Chondrocyte (in vitro differentiated cells): ENCODE measurements at regions not wholly inside any gene's neighbourhood (a gene's known extent, or its start where the extent isn't known, plus 50 kb on each side); places are given as distances from the start of the nearest gene placed in this dataset.
A peak's percentile ranks its signal among the peaks of the same experiment; 100 is the strongest.

Experiments
- DNase-seq: peaks from one replicate; pipeline ENCODE4 v3.0.0; 2021; ENCODE audit warnings: mixed read lengths, low spot score
- H3K27ac Mint-ChIP-seq: one replicate; pipeline ENCODE4 v1.8.0; 2021; ENCODE audit warnings: mild to moderate bottlenecking, moderate library complexity, mixed read lengths; ENCODE audit not compliant: unreplicated experiment
- H3K27me3 Mint-ChIP-seq: 2 replicates; pipeline ENCODE4 v1.8.0; 2021; ENCODE audit warnings: low read depth, mixed read lengths
- H3K36me3 Mint-ChIP-seq: 2 replicates; pipeline ENCODE4 v1.8.0; 2021; ENCODE audit warnings: low read depth, mixed read lengths
- H3K4me1 Mint-ChIP-seq: 2 replicates; pipeline ENCODE4 v1.8.0; 2021; ENCODE audit warnings: low read depth, mild to moderate bottlenecking, mixed read lengths
- H3K4me3 Mint-ChIP-seq: one replicate; pipeline ENCODE4 v1.8.0; 2021; ENCODE audit warnings: mild to moderate bottlenecking, moderate library complexity, mixed read lengths; ENCODE audit not compliant: unreplicated experiment
- H3K9me3 Mint-ChIP-seq: 2 replicates; pipeline ENCODE4 v1.8.0; 2021; ENCODE audit warnings: low read depth, mixed read lengths
- TF ChIP-seq, protein P1 (sequence below): fragments of 200-600 bp; sonication (generic); IDR thresholded peaks from 2 replicates; pipeline ENCODE4 v1.5.0; 2021; ENCODE audit warnings: antibody characterized with exemption, mild to moderate bottlenecking, moderate library complexity

DNA sequence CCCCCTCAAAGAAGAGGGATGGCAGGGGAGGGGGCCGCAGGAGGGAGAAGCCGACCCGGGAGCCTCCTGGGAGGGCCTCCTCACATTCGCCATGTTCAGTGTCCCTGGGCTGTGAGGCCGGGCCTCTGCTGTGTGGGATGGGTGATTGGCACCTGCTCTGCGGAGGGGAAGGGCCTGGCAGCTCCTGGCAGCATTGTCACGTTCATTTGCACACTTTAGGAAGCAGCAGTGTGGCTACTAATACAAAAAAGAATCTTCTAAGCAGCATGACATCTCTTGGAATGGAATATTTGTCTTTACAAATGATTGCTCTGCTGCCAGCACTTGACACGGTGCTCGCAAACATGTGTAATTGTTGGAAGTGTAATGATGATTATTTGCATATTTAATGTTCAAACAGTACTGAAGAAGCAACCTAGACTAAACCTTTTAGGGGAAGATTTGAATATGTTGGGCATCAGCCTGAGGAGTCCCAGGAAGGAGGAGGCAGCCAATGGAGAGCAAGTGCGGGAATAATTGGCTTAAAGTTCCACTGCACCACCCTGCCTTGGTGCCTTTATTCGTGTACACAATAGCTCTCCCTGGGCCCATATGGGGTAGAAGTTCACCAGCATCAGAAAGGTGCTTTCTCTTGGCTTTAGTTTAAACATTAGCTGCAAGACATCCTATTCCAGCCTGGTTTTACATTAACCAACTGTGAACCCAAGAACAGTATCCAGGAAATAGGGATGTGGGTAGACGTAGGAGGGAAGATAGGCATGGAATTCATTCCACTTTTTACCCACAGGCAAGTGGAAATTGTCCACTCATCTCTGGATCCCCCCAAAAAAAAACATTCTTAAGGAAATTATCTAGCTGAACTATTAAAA is 404.9 kb downstream of the TMEM182 start:
- no peak for DNase-seq
- H3K4me1 Mint-ChIP-seq: peaks cover 15% of the 10 kb centered on the region
- H3K27ac Mint-ChIP-seq: no peak overlapping the region
- H3K4me3 Mint-ChIP-seq: no peak overlapping the region
- no peaks in the 10 kb centered on the region for H3K27me3 Mint-ChIP-seq
- H3K36me3 Mint-ChIP-seq: no peaks in the 10 kb centered on the region
- no peaks in the 10 kb centered on the region for H3K9me3 Mint-ChIP-seq
- TF ChIP-seq, protein P1, sequence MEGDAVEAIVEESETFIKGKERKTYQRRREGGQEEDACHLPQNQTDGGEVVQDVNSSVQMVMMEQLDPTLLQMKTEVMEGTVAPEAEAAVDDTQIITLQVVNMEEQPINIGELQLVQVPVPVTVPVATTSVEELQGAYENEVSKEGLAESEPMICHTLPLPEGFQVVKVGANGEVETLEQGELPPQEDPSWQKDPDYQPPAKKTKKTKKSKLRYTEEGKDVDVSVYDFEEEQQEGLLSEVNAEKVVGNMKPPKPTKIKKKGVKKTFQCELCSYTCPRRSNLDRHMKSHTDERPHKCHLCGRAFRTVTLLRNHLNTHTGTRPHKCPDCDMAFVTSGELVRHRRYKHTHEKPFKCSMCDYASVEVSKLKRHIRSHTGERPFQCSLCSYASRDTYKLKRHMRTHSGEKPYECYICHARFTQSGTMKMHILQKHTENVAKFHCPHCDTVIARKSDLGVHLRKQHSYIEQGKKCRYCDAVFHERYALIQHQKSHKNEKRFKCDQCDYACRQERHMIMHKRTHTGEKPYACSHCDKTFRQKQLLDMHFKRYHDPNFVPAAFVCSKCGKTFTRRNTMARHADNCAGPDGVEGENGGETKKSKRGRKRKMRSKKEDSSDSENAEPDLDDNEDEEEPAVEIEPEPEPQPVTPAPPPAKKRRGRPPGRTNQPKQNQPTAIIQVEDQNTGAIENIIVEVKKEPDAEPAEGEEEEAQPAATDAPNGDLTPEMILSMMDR: no peak

GRCh38 chr2:103167599-103167998 is 405.8 kb downstream of the TMEM182 start:
- H3K4me3 Mint-ChIP-seq: no peak overlapping the region
- TF ChIP-seq, protein P1: no peak
- H3K27me3 Mint-ChIP-seq: no peaks in the 10 kb centered on the region

GRCh38 chr2:103169861-103170260 is 408.0 kb downstream of the TMEM182 start:
- Mint-ChIP-seq H3K9me3 (no peaks in the 10 kb centered on the region), H3K27me3 (no peaks in the 10 kb centered on the region), H3K27ac (no peak overlapping the region), H3K4me1 (peaks cover 14% of the 10 kb centered on the region), H3K4me3 (no peak overlapping the region), H3K36me3 (no peaks in the 10 kb centered on the region)
- TF ChIP-seq, protein P1: no peak
- DNase-seq: no peak

More at GRCh38 chr2:103167599-103167998, 405.8 kb downstream of the TMEM182 start:
- H3K36me3 Mint-ChIP-seq: no peaks in the 10 kb centered on the region
- H3K9me3 Mint-ChIP-seq: no peaks in the 10 kb centered on the region
- H3K27ac Mint-ChIP-seq: no peak overlapping the region
- peaks cover 6% of the 10 kb centered on the region for H3K4me1 Mint-ChIP-seq
- no peak for DNase-seq

DNA sequence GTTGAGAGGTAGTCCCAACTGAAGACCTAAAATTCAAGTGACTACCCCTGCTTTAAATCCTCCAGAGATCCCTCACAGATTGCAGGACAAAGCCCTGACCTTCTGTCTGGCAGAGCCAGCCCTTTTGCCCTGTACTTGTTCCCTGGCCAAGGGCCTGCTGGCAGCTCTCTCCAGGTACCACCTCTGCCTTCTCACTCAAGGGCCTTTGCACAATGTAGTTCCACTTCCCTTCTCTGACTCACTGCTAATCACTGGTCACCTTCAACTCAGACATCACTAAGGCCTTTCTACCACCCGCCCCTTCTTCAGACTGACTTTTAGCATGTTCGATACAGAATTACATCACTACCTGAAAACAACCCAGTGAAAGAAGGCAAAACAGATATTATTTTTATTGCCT is 411.0 kb downstream of the TMEM182 start:
- Mint-ChIP-seq H3K4me1 (peaks cover 18% of the 10 kb centered on the region), H3K36me3 (no peaks in the 10 kb centered on the region), H3K9me3 (no peaks in the 10 kb centered on the region), H3K4me3 (no peak overlapping the region), H3K27ac (no peak overlapping the region), H3K27me3 (no peaks in the 10 kb centered on the region)
- TF ChIP-seq, protein P1: no peak
- no peak for DNase-seq

DNA sequence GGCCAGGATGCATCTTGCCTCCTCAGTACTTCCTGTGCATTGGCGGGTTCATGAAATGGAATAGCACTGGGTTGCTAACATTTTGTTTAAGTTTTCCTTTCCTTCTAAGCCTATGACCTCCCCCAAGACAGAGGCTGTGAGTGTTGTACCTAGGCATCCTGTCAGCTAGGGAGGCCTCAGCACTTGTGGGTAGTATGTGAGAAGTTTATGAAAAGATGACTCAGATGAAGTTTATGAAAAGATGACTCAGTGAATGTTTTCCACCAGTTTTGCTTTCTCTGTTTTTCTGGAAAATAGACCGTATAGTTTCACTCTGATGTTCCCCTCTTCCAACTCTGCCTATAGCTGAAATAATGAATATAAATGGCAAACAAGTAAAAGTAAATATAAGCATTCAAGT is 412.9 kb downstream of the TMEM182 start:
- Mint-ChIP-seq H3K27ac (peak overlapping the region; percentile 85), H3K4me1 (peaks cover 37% of the 10 kb centered on the region), H3K9me3 (no peaks in the 10 kb centered on the region), H3K36me3 (no peaks in the 10 kb centered on the region), H3K4me3 (no peak overlapping the region), H3K27me3 (no peaks in the 10 kb centered on the region)
- no peak for DNase-seq
- TF ChIP-seq, protein P1: no peak
